ENCODE measurements at regions not wholly inside any gene's neighbourhood (a gene's known extent, or its start where the extent isn't known, plus 50 kb on each side); places are given as distances from the start of the nearest gene placed in this dataset.

- DNase-seq: no peak
- no peak for TF ChIP-seq CTCF (IDR thresholded peaks at IDR 0.05)
- H3K36me3 ChIP-seq (ENCODE audit: low read depth): no peaks in the 10 kb centered on the region
- H3K9me3 ChIP-seq: no peaks in the 10 kb centered on the region
- intact Hi-C loops (cut with DNase I, micrococcal nuclease): no loop called here
- H3K4me1 ChIP-seq (ENCODE audit: low read depth): no peaks in the 10 kb centered on the region
- ATAC-seq: no peak
- no peak overlapping the region for H3K4me3 ChIP-seq
These were observed 256.3 kb upstream of the C1orf174 start for GRCh38 chr1:4156241-4156973.

- H3K36me3 ChIP-seq (ENCODE audit: low read depth): no peaks in the 10 kb centered on the region
- no peak for TF ChIP-seq CTCF (IDR thresholded peaks at IDR 0.05)
- intact Hi-C loops (cut with DNase I, micrococcal nuclease): no loop called here
- ATAC-seq: no peak
- no peaks in the 10 kb centered on the region for H3K9me3 ChIP-seq
- no peaks in the 10 kb centered on the region for H3K4me1 ChIP-seq (ENCODE audit: low read depth)
- H3K4me3 ChIP-seq: no peak overlapping the region
- no peak for DNase-seq
These were observed 260.1 kb upstream of the C1orf174 start for GRCh38 chr1:4160181-4160580.

GRCh38 chr1:4161366-4162006 lies 261.4 kb upstream of the C1orf174 start:
- ATAC-seq: no peak
- intact Hi-C loops (cut with DNase I, micrococcal nuclease): no loop called here

GRCh38 chr1:4164965-4165364 lies 264.9 kb upstream of the C1orf174 start:
- H3K4me3 ChIP-seq: no peak overlapping the region
- no peak for DNase-seq
- no peaks in the 10 kb centered on the region for H3K9me3 ChIP-seq
- TF ChIP-seq CTCF (IDR thresholded peaks at IDR 0.05): no peak
- no peaks in the 10 kb centered on the region for H3K4me1 ChIP-seq (ENCODE audit: low read depth)
- no peaks in the 10 kb centered on the region for H3K36me3 ChIP-seq (ENCODE audit: low read depth)
- intact Hi-C loops (cut with DNase I, micrococcal nuclease): no loop called here
- ATAC-seq: no peak

More at GRCh38 chr1:4161366-4162006, 261.4 kb upstream of the C1orf174 start:
- no peak for TF ChIP-seq CTCF (IDR thresholded peaks at IDR 0.05)
- Histone ChIP-seq H3K9me3 (no peaks in the 10 kb centered on the region), H3K4me3 (no peak overlapping the region), H3K4me1 (ENCODE audit: low read depth) (no peaks in the 10 kb centered on the region), H3K36me3 (ENCODE audit: low read depth) (no peaks in the 10 kb centered on the region)
- no peak for DNase-seq

GRCh38 chr1:4165686-4166300 lies 265.7 kb upstream of the C1orf174 start:
- Histone ChIP-seq H3K36me3 (ENCODE audit: low read depth) (no peaks in the 10 kb centered on the region), H3K4me1 (ENCODE audit: low read depth) (no peaks in the 10 kb centered on the region), H3K4me3 (no peak overlapping the region), H3K9me3 (no peaks in the 10 kb centered on the region)
- intact Hi-C loops (cut with DNase I, micrococcal nuclease): no loop called here
- no peak for ATAC-seq
- no peak for DNase-seq
- TF ChIP-seq CTCF (IDR thresholded peaks at IDR 0.05): no peak

Measured in mucosa of descending colon (tissue), 3 donors.